Peyer's patch (tissue), 4 donors: ENCODE measurements at regions not wholly inside any gene's neighbourhood (a gene's known extent, or its start where the extent isn't known, plus 50 kb on each side); places are given as distances from the start of the nearest gene placed in this dataset.
A peak's percentile ranks its signal among the peaks of the same experiment; 100 is the strongest.

ENCODE experiments used
- DNase-seq, 3 donors: peaks; one replicate each; pipeline ENCODE4 v3.0.0-alpha.2; 2017 to 2019
- H3K27ac ChIP-seq, 4 donors: fragments of 200-600 bp; sonication (generic); one replicate each; pipeline ENCODE4 v1.5.1; 2016 to 2019
- H3K27me3 ChIP-seq, 2 donors: fragments of 200-600 bp; sonication (generic); one replicate each; pipeline ENCODE4 v1.5.1; 2019
- H3K36me3 ChIP-seq, 3 donors: fragments of 200-600 bp; sonication (generic); one replicate each; pipeline ENCODE4 v1.5.1; 2016 to 2019
- H3K4me1 ChIP-seq, 4 donors: fragments of 200-600 bp; sonication (generic); one replicate each; pipeline ENCODE4 v1.5.1; 2016 to 2019
- H3K4me3 ChIP-seq, 4 donors: fragments of 200-600 bp; sonication (generic); 1 replicate in 3 of 4; 2 replicates in 1 of 4; pipeline ENCODE4 v1.5.1; 2016 to 2019; ENCODE audit warnings: mild to moderate bottlenecking in 1 of 4
- H3K9me3 ChIP-seq, 4 donors: fragments of 200-600 bp; sonication (generic); one replicate each; pipeline ENCODE4 v1.5.1; 2016 to 2019; ENCODE audit warnings: mild to moderate bottlenecking in 1 of 4
- CTCF ChIP-seq, 6 experiments: fragments of 450-650 bp in 4 of 6; fragments of 200-600 bp in 2 of 6; sonication (generic) in 1 of 6; IDR thresholded peaks; one replicate each; pipeline ENCODE4 v1.5.1; 2017 to 2019; ENCODE audit warnings: antibody characterized with exemption in 6 of 6, mild to moderate bottlenecking in 3 of 6, moderate library complexity in 1 of 6
- POLR2A ChIP-seq, 2 donors: fragments of 450-650 bp; IDR thresholded peaks; one replicate each; pipeline ENCODE4 v1.5.1; 2017; ENCODE audit warnings: antibody characterized with exemption in 2 of 2, mild to moderate bottlenecking in 2 of 2, moderate library complexity in 2 of 2

DNA sequence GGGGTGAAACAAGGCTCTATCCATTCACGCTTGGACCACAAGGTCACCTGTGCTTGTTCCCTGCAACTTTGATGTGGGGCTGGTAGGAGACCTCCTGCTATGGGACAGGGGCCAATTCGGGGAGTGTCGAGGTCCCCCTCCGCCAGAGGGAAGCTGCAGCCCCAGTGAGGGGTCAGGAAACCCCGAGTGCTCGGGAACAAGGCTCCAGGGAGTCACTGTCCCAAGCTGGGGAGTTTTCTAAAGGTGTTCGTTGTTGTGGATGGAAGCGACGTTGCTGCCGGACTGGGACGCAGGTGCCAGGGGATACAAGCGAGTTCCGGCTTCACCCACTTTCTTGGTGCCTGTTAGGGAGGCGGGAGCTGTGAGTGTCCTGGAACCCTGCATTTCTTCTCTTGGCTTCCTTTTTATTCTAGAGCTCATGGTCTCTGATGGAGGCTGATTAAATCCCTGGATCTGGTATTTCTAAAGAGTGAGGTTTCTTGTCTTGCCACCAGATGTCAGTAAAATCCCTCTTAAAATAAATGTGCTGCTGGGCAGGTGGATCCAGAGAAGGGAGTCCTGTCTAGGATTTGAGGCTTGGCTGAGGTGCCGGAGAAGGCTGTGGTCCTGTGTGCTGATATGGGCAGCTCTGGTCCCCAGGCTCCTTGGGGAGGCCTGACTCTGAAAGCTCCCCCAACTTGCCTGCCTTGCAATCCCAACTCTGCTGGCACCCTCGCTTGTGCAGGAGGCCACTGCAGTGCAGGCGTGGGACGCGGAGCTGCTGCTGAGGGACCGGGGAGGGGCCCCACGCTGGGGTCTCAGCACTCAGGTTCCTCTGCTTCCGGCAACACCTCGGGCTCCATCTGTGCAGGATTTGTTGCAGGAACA, 153.9 kb downstream of the TEX29 start:
- no peaks in the 10 kb centered on the region for H3K4me1 ChIP-seq
- DNase-seq: no peak
- H3K27me3 ChIP-seq: no peaks in the 10 kb centered on the region
- no peak overlapping the region for H3K4me3 ChIP-seq
- TF ChIP-seq CTCF (IDR thresholded peaks at IDR 0.05): peak in 4 of 6 experiments; percentile 24 to 60 (median 58)
- no peak for TF ChIP-seq POLR2A (IDR thresholded peaks at IDR 0.05)
- no peak overlapping the region for H3K27ac ChIP-seq
- no peaks in the 10 kb centered on the region for H3K9me3 ChIP-seq
- H3K36me3 ChIP-seq: no peaks in the 10 kb centered on the region

DNA sequence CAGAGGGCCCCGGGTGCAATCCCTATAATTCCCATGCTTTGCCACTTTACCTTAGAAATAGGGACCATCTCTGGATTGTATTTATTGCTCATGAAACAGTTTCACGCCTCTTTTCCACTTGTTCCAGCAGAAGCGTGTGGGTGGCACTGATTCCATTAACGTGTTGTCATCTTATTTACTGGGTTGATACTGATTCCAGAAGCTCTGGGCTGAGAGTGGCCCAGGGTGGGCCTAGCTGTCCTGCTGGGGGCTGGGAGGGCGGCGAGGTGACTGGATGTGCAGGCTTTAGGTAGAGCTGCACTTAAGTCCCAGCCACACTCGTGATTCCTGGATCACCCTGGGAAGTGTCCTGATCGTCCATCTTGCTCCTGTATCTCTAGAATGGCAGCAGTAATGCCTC, 155.0 kb downstream of the TEX29 start:
- TF ChIP-seq POLR2A (IDR thresholded peaks at IDR 0.05): no peak
- TF ChIP-seq CTCF (IDR thresholded peaks at IDR 0.05): no peak
- DNase-seq: peak in 1 of 3 donors; percentile 32
- H3K4me1 ChIP-seq: no peaks in the 10 kb centered on the region
- no peaks in the 10 kb centered on the region for H3K27me3 ChIP-seq
- no peaks in the 10 kb centered on the region for H3K36me3 ChIP-seq
- H3K4me3 ChIP-seq: no peak overlapping the region
- H3K27ac ChIP-seq: no peak overlapping the region
- H3K9me3 ChIP-seq: no peaks in the 10 kb centered on the region

GRCh38 chr13:111476197-111476596, 155.8 kb downstream of the TEX29 start:
- no peaks in the 10 kb centered on the region for H3K36me3 ChIP-seq
- no peak overlapping the region for H3K4me3 ChIP-seq
- H3K9me3 ChIP-seq: no peaks in the 10 kb centered on the region
- TF ChIP-seq CTCF (IDR thresholded peaks at IDR 0.05) (no peak), POLR2A (IDR thresholded peaks at IDR 0.05) (no peak)
- no peaks in the 10 kb centered on the region for H3K27me3 ChIP-seq
- no peaks in the 10 kb centered on the region for H3K4me1 ChIP-seq
- no peak overlapping the region for H3K27ac ChIP-seq
- DNase-seq: peak in 1 of 3 donors; percentile 42

DNA sequence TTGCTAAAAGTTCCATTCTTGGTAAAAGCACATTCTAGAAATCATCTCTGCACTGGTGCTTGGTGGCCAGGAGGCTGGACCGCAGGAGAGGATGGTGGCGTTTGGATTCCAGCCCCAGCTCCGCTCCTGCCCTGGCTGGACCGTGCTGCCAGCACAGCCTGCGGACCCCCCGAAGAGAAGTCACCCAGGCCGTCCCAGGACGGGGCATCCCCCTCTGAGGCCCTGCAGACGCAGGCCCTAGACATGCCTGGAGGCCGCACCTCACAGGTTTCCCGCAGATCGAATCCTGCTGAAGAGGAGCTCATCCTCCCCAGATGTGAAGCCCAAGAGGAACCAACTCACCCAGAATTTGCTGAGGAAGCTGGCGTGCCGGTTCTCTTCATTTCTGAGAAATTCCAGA, 159.0 kb downstream of the TEX29 start:
- Histone ChIP-seq H3K27ac (no peak overlapping the region), H3K4me1 (no peaks in the 10 kb centered on the region), H3K4me3 (no peak overlapping the region), H3K9me3 (no peaks in the 10 kb centered on the region), H3K36me3 (no peaks in the 10 kb centered on the region), H3K27me3 (no peaks in the 10 kb centered on the region)
- peak in 1 of 3 donors; percentile 17 for DNase-seq
- TF ChIP-seq POLR2A (IDR thresholded peaks at IDR 0.05): no peak
- TF ChIP-seq CTCF (IDR thresholded peaks at IDR 0.05): no peak

- Histone ChIP-seq H3K4me1 (no peaks in the 10 kb centered on the region), H3K4me3 (no peak overlapping the region), H3K27ac (no peak overlapping the region), H3K9me3 (no peaks in the 10 kb centered on the region), H3K27me3 (no peaks in the 10 kb centered on the region), H3K36me3 (no peaks in the 10 kb centered on the region)
- TF ChIP-seq CTCF (IDR thresholded peaks at IDR 0.05): no peak
- DNase-seq: peak in 1 of 3 donors; percentile 14
Observed at GRCh38 chr13:111480503-111480902, 160.1 kb downstream of the TEX29 start.
